WTC11 (cell line): ENCODE measurements at regions not wholly inside any gene's neighbourhood (a gene's known extent, or its start where the extent isn't known, plus 50 kb on each side); places are given as distances from the start of the nearest gene placed in this dataset.

ENCODE experiments used
- ATAC-seq: fragments of 200-7000 bp; cut with Tn5 transposase; 2 replicates; pipeline ENCODE4 v1.10.0; 2021; ENCODE audit warnings: mild to moderate bottlenecking, moderate library complexity
- CTCF ChIA-PET: fragments of 300-600 bp; sonication (Branson Sonifier 250); formaldehyde crosslinking; loops from one replicate; lab custom pipeline; 2021; ENCODE audit warnings: antibody characterized with exemption; lab: Charles Lee
- POLR2A ChIA-PET: fragments of 350-600 bp; sonication (Branson Sonifier 250); formaldehyde crosslinking; loops from one replicate; lab custom pipeline; 2021; ENCODE audit warnings: antibody characterized with exemption; lab: Charles Lee
- DNase-seq: peaks from one replicate; pipeline ENCODE4 v3.0.0; 2021; ENCODE audit warnings: low spot score
- H3K27ac Mint-ChIP-seq: 2 replicates; pipeline ENCODE4 v1.8.0; 2021; ENCODE audit warnings: mixed read lengths
- H3K27me3 Mint-ChIP-seq: 2 replicates; pipeline ENCODE4 v1.8.0; 2021; ENCODE audit warnings: low read depth, mild to moderate bottlenecking, moderate library complexity, mixed read lengths
- H3K36me3 Mint-ChIP-seq: 2 replicates; pipeline ENCODE4 v1.8.0; 2021; ENCODE audit warnings: mixed read lengths
- H3K4me1 Mint-ChIP-seq: 2 replicates; pipeline ENCODE4 v1.8.0; 2022; ENCODE audit warnings: mixed read lengths
- H3K4me3 Mint-ChIP-seq: 2 replicates; pipeline ENCODE4 v1.8.0; 2021; ENCODE audit warnings: mild to moderate bottlenecking, moderate library complexity, mixed read lengths
- H3K9me3 Mint-ChIP-seq: 2 replicates; pipeline ENCODE4 v1.8.0; 2021; ENCODE audit warnings: mixed read lengths
- CDX4 ChIP-seq: fragments of 250-450 bp; sonication (Bioruptor Pico); IDR thresholded peaks from 2 replicates; pipeline ENCODE4 v1.9.0; 2021; ENCODE audit warnings: moderate library complexity, mild to moderate bottlenecking, inconsistent platforms, borderline replicate concordance
- CTCF ChIP-seq: fragments of 200-600 bp; IDR thresholded peaks from 2 replicates; pipeline ENCODE4 v1.8.0; 2022; ENCODE audit warnings: antibody characterized with exemption
- FOXP1 ChIP-seq: sonication (generic); formaldehyde crosslinking; IDR thresholded peaks from 2 replicates; pipeline ENCODE4 v1.8.0; 2022; ENCODE audit warnings: missing genetic modification reagents, mild to moderate bottlenecking, moderate library complexity, borderline replicate concordance
- GRHL2 ChIP-seq: fragments of 250-450 bp; sonication (Bioruptor Pico); IDR thresholded peaks from 2 replicates; pipeline ENCODE4 v1.8.0; 2022; ENCODE audit warnings: mild to moderate bottlenecking, moderate library complexity; ENCODE audit not compliant: insufficient replicate concordance, severe bottlenecking
- NFATC4 ChIP-seq: fragments of 250-450 bp; sonication (Bioruptor Pico); IDR thresholded peaks from 2 replicates; pipeline ENCODE4 v1.9.0; 2021; ENCODE audit warnings: mild to moderate bottlenecking
- PRRX2 ChIP-seq: fragments of 250-450 bp; sonication (Bioruptor Pico); IDR thresholded peaks from 2 replicates; pipeline ENCODE4 v1.8.0; 2021; ENCODE audit warnings: mild to moderate bottlenecking
- RORB ChIP-seq: fragments of 250-450 bp; sonication (Bioruptor Pico); IDR thresholded peaks from 2 replicates; pipeline ENCODE4 v1.9.0; 2021; ENCODE audit warnings: mild to moderate bottlenecking
- TP53 ChIP-seq: sonication (generic); formaldehyde crosslinking; IDR thresholded peaks from 2 replicates; pipeline ENCODE4 v1.8.1; 2023; ENCODE audit warnings: mild to moderate bottlenecking, missing genetic modification reagents
- USF1 ChIP-seq: sonication (generic); formaldehyde crosslinking; IDR thresholded peaks from 2 replicates; pipeline ENCODE4 v1.8.0; 2022; ENCODE audit warnings: mild to moderate bottlenecking, missing genetic modification reagents
- ZNF219 ChIP-seq: sonication (generic); formaldehyde crosslinking; IDR thresholded peaks from 2 replicates; pipeline ENCODE4 v1.8.0; 2023; ENCODE audit warnings: missing genetic modification reagents, mild to moderate bottlenecking, borderline replicate concordance
- ZNF317 ChIP-seq: sonication (generic); formaldehyde crosslinking; IDR thresholded peaks from 2 replicates; pipeline ENCODE4 v1.8.1; 2023; ENCODE audit warnings: low read depth, mild to moderate bottlenecking, moderate library complexity, missing genetic modification reagents, borderline replicate concordance
- TF ChIP-seq, protein P1 (sequence below): fragments of 250-450 bp; sonication (Bioruptor Pico); IDR thresholded peaks from 2 replicates; pipeline ENCODE4 v1.9.0; 2021; ENCODE audit warnings: mild to moderate bottlenecking
- TF ChIP-seq, protein P2 (sequence below): sonication (generic); formaldehyde crosslinking; IDR thresholded peaks from 2 replicates; pipeline ENCODE4 v1.8.0; 2023; ENCODE audit warnings: missing genetic modification reagents, mild to moderate bottlenecking, borderline replicate concordance
- TF ChIP-seq, protein P3 (sequence below): sonication (generic); formaldehyde crosslinking; IDR thresholded peaks from 2 replicates; pipeline ENCODE4 v1.8.1; 2022; ENCODE audit warnings: mild to moderate bottlenecking, moderate library complexity, missing genetic modification reagents
- TF ChIP-seq, protein P4 (sequence below): sonication (generic); formaldehyde crosslinking; IDR thresholded peaks from 2 replicates; pipeline ENCODE4 v1.8.1; 2022; ENCODE audit warnings: low read depth, mild to moderate bottlenecking, moderate library complexity, missing genetic modification reagents, borderline replicate concordance

DNA sequence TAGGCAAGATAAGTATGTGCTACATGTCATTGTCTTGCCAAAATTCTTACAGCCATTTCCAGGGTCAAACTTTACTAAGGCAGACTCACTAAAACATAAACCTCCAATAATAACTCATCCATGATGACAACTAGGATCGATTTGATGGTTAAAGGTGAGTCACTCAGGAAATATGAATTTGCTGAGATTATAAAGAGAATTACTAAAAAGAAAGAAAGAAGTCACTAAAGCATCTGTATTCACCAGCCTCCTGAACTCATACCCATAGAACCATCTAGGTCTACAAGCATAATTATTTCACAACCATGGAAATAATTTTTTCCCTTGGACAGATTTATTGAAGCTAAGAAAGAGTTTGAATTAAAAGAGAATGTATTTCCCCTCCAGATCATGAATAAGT is 258.6 kb downstream of the TLE1 start:
- Mint-ChIP-seq H3K27ac (no peak overlapping the region), H3K9me3 (peaks cover 53% of the 10 kb centered on the region), H3K27me3 (no peaks in the 10 kb centered on the region), H3K36me3 (peaks cover 40% of the 10 kb centered on the region), H3K4me3 (no peak overlapping the region), H3K4me1 (no peaks in the 10 kb centered on the region)
- DNase-seq (no peak), ATAC-seq (no peak)
- TF ChIP-seq ZNF219 (no peak), USF1 (CRISPR knock-in tag) (no peak), FOXP1 (CRISPR knock-in tag) (no peak), GRHL2 (CRISPR knock-in tag) (no peak)
- TF ChIP-seq, protein P1, sequence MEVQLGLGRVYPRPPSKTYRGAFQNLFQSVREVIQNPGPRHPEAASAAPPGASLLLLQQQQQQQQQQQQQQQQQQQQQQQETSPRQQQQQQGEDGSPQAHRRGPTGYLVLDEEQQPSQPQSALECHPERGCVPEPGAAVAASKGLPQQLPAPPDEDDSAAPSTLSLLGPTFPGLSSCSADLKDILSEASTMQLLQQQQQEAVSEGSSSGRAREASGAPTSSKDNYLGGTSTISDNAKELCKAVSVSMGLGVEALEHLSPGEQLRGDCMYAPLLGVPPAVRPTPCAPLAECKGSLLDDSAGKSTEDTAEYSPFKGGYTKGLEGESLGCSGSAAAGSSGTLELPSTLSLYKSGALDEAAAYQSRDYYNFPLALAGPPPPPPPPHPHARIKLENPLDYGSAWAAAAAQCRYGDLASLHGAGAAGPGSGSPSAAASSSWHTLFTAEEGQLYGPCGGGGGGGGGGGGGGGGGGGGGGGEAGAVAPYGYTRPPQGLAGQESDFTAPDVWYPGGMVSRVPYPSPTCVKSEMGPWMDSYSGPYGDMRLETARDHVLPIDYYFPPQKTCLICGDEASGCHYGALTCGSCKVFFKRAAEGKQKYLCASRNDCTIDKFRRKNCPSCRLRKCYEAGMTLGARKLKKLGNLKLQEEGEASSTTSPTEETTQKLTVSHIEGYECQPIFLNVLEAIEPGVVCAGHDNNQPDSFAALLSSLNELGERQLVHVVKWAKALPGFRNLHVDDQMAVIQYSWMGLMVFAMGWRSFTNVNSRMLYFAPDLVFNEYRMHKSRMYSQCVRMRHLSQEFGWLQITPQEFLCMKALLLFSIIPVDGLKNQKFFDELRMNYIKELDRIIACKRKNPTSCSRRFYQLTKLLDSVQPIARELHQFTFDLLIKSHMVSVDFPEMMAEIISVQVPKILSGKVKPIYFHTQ (CRISPR knock-in tag) = no peak
- TF ChIP-seq, protein P2, sequence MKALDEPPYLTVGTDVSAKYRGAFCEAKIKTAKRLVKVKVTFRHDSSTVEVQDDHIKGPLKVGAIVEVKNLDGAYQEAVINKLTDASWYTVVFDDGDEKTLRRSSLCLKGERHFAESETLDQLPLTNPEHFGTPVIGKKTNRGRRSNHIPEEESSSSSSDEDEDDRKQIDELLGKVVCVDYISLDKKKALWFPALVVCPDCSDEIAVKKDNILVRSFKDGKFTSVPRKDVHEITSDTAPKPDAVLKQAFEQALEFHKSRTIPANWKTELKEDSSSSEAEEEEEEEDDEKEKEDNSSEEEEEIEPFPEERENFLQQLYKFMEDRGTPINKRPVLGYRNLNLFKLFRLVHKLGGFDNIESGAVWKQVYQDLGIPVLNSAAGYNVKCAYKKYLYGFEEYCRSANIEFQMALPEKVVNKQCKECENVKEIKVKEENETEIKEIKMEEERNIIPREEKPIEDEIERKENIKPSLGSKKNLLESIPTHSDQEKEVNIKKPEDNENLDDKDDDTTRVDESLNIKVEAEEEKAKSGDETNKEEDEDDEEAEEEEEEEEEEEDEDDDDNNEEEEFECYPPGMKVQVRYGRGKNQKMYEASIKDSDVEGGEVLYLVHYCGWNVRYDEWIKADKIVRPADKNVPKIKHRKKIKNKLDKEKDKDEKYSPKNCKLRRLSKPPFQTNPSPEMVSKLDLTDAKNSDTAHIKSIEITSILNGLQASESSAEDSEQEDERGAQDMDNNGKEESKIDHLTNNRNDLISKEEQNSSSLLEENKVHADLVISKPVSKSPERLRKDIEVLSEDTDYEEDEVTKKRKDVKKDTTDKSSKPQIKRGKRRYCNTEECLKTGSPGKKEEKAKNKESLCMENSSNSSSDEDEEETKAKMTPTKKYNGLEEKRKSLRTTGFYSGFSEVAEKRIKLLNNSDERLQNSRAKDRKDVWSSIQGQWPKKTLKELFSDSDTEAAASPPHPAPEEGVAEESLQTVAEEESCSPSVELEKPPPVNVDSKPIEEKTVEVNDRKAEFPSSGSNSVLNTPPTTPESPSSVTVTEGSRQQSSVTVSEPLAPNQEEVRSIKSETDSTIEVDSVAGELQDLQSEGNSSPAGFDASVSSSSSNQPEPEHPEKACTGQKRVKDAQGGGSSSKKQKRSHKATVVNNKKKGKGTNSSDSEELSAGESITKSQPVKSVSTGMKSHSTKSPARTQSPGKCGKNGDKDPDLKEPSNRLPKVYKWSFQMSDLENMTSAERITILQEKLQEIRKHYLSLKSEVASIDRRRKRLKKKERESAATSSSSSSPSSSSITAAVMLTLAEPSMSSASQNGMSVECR (CRISPR knock-in tag) = no peak
- ChIA-PET CTCF (no interaction called here), POLR2A (interaction anchor here (0.7 kb wide), 1 partner anchor 318 kb away, joined by 3 read pairs; no protein-coding TSS in a partner anchor)

GRCh38 chr9:81427870-81428269 is 261.5 kb downstream of the TLE1 start:
- peaks cover 35% of the 10 kb centered on the region for H3K36me3 Mint-ChIP-seq
- peaks cover 53% of the 10 kb centered on the region for H3K9me3 Mint-ChIP-seq
- no peaks in the 10 kb centered on the region for H3K27me3 Mint-ChIP-seq

DNA sequence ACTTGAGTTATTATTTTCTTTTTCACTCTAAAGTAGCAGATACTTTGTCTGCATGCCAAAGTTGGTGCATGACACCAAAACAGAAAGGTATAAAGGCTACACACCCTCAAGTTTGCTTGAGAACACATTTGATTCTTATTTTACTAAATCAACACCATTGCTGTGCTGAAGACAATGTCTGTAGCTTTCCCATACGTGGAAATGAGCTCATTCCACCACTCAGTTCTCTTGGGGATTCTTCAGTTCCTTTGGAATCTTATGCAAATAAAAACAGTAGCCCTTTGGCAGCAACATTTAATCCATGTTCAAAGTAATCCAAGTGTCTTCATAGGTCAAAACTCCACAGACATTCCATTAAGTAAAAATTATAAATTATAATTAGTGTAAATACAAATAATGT is 264.9 kb downstream of the TLE1 start:
- Mint-ChIP-seq H3K27ac (no peak overlapping the region), H3K27me3 (no peaks in the 10 kb centered on the region), H3K4me1 (no peaks in the 10 kb centered on the region), H3K4me3 (no peak overlapping the region), H3K9me3 (peaks cover 57% of the 10 kb centered on the region), H3K36me3 (peaks cover 23% of the 10 kb centered on the region)
- POLR2A ChIA-PET = interaction anchor here (0.6 kb wide), 1 partner anchor 410 kb away, joined by 3 read pairs; no protein-coding TSS in a partner anchor
- DNase-seq = no peak
- CTCF ChIA-PET = no interaction called here
- ATAC-seq = no peak
- TF ChIP-seq, protein P3, sequence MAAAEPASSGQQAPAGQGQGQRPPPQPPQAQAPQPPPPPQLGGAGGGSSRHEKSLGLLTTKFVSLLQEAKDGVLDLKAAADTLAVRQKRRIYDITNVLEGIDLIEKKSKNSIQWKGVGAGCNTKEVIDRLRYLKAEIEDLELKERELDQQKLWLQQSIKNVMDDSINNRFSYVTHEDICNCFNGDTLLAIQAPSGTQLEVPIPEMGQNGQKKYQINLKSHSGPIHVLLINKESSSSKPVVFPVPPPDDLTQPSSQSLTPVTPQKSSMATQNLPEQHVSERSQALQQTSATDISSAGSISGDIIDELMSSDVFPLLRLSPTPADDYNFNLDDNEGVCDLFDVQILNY (CRISPR knock-in tag) = no peak
- TF ChIP-seq CDX4 (CRISPR knock-in tag) (no peak), TP53 (CRISPR knock-in tag) (no peak), NFATC4 (CRISPR knock-in tag) (no peak), PRRX2 (CRISPR knock-in tag) (no peak)
- TF ChIP-seq, protein P4, sequence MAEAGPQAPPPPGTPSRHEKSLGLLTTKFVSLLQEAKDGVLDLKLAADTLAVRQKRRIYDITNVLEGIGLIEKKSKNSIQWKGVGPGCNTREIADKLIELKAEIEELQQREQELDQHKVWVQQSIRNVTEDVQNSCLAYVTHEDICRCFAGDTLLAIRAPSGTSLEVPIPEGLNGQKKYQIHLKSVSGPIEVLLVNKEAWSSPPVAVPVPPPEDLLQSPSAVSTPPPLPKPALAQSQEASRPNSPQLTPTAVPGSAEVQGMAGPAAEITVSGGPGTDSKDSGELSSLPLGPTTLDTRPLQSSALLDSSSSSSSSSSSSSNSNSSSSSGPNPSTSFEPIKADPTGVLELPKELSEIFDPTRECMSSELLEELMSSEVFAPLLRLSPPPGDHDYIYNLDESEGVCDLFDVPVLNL = no peak

More at GRCh38 chr9:81427870-81428269, 261.5 kb downstream of the TLE1 start:
- POLR2A ChIA-PET = no interaction called here
- TF ChIP-seq ZNF317 (peak; percentile 83; the same call in 1 of the 2 replicates), RORB (CRISPR knock-in tag) (no peak), CTCF (no peak)
- H3K4me1 Mint-ChIP-seq = no peaks in the 10 kb centered on the region
- ATAC-seq (no peak), DNase-seq (no peak)
- CTCF ChIA-PET = no interaction called here
- no peak overlapping the region for H3K27ac Mint-ChIP-seq
- no peak overlapping the region for H3K4me3 Mint-ChIP-seq
